ENCODE measurements at regions not wholly inside any gene's neighbourhood (a gene's known extent, or its start where the extent isn't known, plus 50 kb on each side); places are given as distances from the start of the nearest gene placed in this dataset.

GRCh38 chr10:58081353-58081752 is 186.3 kb downstream of the IPMK start:
- TF ChIP-seq CTCF (IDR thresholded peaks at IDR 0.05) (no peak), POLR2AphosphoS5 (IDR thresholded peaks at IDR 0.05) (no peak), POLR2A (IDR thresholded peaks at IDR 0.05) (no peak), EP300 (IDR thresholded peaks at IDR 0.05) (no peak)

All from sigmoid colon (tissue), 4 donors.